A673 (cell line): ENCODE measurements at regions not wholly inside any gene's neighbourhood (a gene's known extent, or its start where the extent isn't known, plus 50 kb on each side); places are given as distances from the start of the nearest gene placed in this dataset.

Source experiments
- EZH2 ChIP-seq: fragments of 200-600 bp; sonication (generic); IDR thresholded peaks from 2 replicates; pipeline ENCODE4 v1.6.1; 2017; ENCODE audit warnings: borderline replicate concordance, low read depth, mild to moderate bottlenecking, mixed read lengths, antibody characterized with exemption, low read length; ENCODE audit not compliant: poor library complexity, severe bottlenecking
- TF ChIP-seq, protein P1 (sequence below): fragments of 300-800, 200-600 bp; sonication (generic); conservative IDR thresholded peaks from 2 replicates; pipeline ENCODE4 v1.5.1; 2017; ENCODE audit warnings: low read depth, mild to moderate bottlenecking, antibody characterized with exemption, low read length, moderate library complexity, mixed read lengths

GRCh38 chr7:3107889-3108570 is 64.4 kb upstream of the CARD11 start:
- TF ChIP-seq, protein P1, sequence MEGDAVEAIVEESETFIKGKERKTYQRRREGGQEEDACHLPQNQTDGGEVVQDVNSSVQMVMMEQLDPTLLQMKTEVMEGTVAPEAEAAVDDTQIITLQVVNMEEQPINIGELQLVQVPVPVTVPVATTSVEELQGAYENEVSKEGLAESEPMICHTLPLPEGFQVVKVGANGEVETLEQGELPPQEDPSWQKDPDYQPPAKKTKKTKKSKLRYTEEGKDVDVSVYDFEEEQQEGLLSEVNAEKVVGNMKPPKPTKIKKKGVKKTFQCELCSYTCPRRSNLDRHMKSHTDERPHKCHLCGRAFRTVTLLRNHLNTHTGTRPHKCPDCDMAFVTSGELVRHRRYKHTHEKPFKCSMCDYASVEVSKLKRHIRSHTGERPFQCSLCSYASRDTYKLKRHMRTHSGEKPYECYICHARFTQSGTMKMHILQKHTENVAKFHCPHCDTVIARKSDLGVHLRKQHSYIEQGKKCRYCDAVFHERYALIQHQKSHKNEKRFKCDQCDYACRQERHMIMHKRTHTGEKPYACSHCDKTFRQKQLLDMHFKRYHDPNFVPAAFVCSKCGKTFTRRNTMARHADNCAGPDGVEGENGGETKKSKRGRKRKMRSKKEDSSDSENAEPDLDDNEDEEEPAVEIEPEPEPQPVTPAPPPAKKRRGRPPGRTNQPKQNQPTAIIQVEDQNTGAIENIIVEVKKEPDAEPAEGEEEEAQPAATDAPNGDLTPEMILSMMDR = no peak
- TF ChIP-seq EZH2 = no peak
